H9 (cell line): ENCODE measurements at regions not wholly inside any gene's neighbourhood (a gene's known extent, or its start where the extent isn't known, plus 50 kb on each side); places are given as distances from the start of the nearest gene placed in this dataset.

Experiments used
- DNase-seq: peaks from one replicate; pipeline ENCODE4 v3.0.0-alpha.2; 2017
- H2AFZ ChIP-seq: one replicate; pipeline ENCODE4 v1.6.1; 2013; ENCODE audit warnings: mild to moderate bottlenecking, low read length, control low read depth, moderate library complexity
- H2AK5ac ChIP-seq: 2 replicates; pipeline ENCODE4 v1.6.1; 2013; ENCODE audit warnings: low read length, control low read depth, mixed read lengths; ENCODE audit not compliant: insufficient read length
- H2BK120ac ChIP-seq: one replicate; pipeline ENCODE4 v1.6.1; 2013; ENCODE audit warnings: low read depth, mild to moderate bottlenecking, low read length, control low read depth, inconsistent platforms; ENCODE audit not compliant: poor library complexity, severe bottlenecking
- H2BK12ac ChIP-seq: 2 replicates; pipeline ENCODE4 v1.6.1; 2013; ENCODE audit warnings: low read length, control low read depth, mixed read lengths, low read depth; ENCODE audit not compliant: insufficient read length
- H2BK15ac ChIP-seq: 2 replicates; pipeline ENCODE4 v1.6.1; 2013; ENCODE audit warnings: low read depth, low read length, control low read depth
- H2BK20ac ChIP-seq: one replicate; pipeline ENCODE4 v1.6.1; 2013; ENCODE audit warnings: low read depth, mild to moderate bottlenecking, low read length, control low read depth, inconsistent platforms; ENCODE audit not compliant: poor library complexity, severe bottlenecking
- H2BK5ac ChIP-seq: 2 replicates; pipeline ENCODE4 v1.6.1; 2013; ENCODE audit warnings: low read length, control low read depth, mixed read lengths; ENCODE audit not compliant: insufficient read length
- H3K14ac ChIP-seq: 2 replicates; pipeline ENCODE4 v1.6.1; 2013; ENCODE audit warnings: low read length, control low read depth; ENCODE audit not compliant: insufficient read depth
- H3K18ac ChIP-seq: 2 replicates; pipeline ENCODE4 v1.6.1; 2013; ENCODE audit warnings: low read depth, mild to moderate bottlenecking, mixed read lengths, low read length, control low read depth; ENCODE audit not compliant: insufficient read length
- H3K23ac ChIP-seq: 2 replicates; pipeline ENCODE4 v1.6.1; 2013; ENCODE audit warnings: low read length, control low read depth, mixed read lengths, low read depth; ENCODE audit not compliant: insufficient read length
- H3K23me2 ChIP-seq: 2 replicates; pipeline ENCODE4 v1.6.1; 2013; ENCODE audit warnings: low read depth, mild to moderate bottlenecking, mixed read lengths, low read length, control low read depth; ENCODE audit not compliant: insufficient read length, poor library complexity, severe bottlenecking
- H3K27ac ChIP-seq: 2 replicates; pipeline ENCODE4 v1.5.1; 2013; ENCODE audit warnings: low read length, control low read depth, mixed read lengths, low read depth; ENCODE audit not compliant: insufficient read length
- H3K27me3 ChIP-seq: 2 replicates; pipeline ENCODE4 v1.6.1; 2013; ENCODE audit warnings: low read length, control low read depth, inconsistent platforms; ENCODE audit not compliant: insufficient read depth
- H3K4ac ChIP-seq: 2 replicates; pipeline ENCODE4 v1.6.1; 2013; ENCODE audit warnings: low read depth, mild to moderate bottlenecking, control low read depth, inconsistent platforms, low read length, moderate library complexity
- H3K4me1 ChIP-seq: 2 replicates; pipeline ENCODE4 v1.6.1; 2013; ENCODE audit warnings: low read length, control low read depth, inconsistent platforms; ENCODE audit not compliant: insufficient read depth
- H3K4me2 ChIP-seq: 2 replicates; pipeline ENCODE4 v1.6.1; 2013; ENCODE audit warnings: low read length, control low read depth, mixed read lengths; ENCODE audit not compliant: insufficient read length, insufficient read depth
- H3K56ac ChIP-seq: 2 replicates; pipeline ENCODE4 v1.6.1; 2013; ENCODE audit warnings: low read depth, mild to moderate bottlenecking, mixed read lengths, low read length, control low read depth; ENCODE audit not compliant: insufficient read length
- H3K79me1 ChIP-seq: 2 replicates; pipeline ENCODE4 v1.6.1; 2013; ENCODE audit warnings: low read depth, mild to moderate bottlenecking, moderate library complexity, low read length, control low read depth, inconsistent platforms; ENCODE audit not compliant: insufficient read depth, poor library complexity, severe bottlenecking
- H3K79me2 ChIP-seq: 2 replicates; pipeline ENCODE4 v1.6.1; 2013; ENCODE audit warnings: low read length, control low read depth, inconsistent platforms; ENCODE audit not compliant: insufficient read depth
- H3K9ac ChIP-seq: 2 replicates; pipeline ENCODE4 v1.6.1; 2013; ENCODE audit warnings: low read length, control low read depth, mixed read lengths; ENCODE audit not compliant: insufficient read length; ENCODE audit errors: extremely low read depth
- H3K9me3 ChIP-seq: one replicate; pipeline ENCODE4 v1.6.1; 2013; ENCODE audit warnings: low read depth, low read length, inconsistent platforms; ENCODE audit not compliant: control insufficient read depth
- H3T11ph ChIP-seq: one replicate; pipeline ENCODE4 v1.6.1; 2013; ENCODE audit warnings: mild to moderate bottlenecking, low read length, control low read depth, inconsistent platforms
- H4K20me1 ChIP-seq: one replicate; pipeline ENCODE4 v1.6.1; 2013; ENCODE audit not compliant: control insufficient read depth, insufficient read length, insufficient read depth
- H4K5ac ChIP-seq: 2 replicates; pipeline ENCODE4 v1.6.1; 2013; ENCODE audit warnings: low read depth, mild to moderate bottlenecking, mixed read lengths, low read length, control low read depth; ENCODE audit not compliant: insufficient read length
- H4K8ac ChIP-seq: replicated peaks from 2 replicates; pipeline ENCODE4 v1.6.1; 2013; ENCODE audit warnings: low read length, control low read depth, mixed read lengths, low read depth; ENCODE audit not compliant: insufficient read length
- H4K91ac ChIP-seq: 2 replicates; pipeline ENCODE4 v1.6.1; 2013; ENCODE audit warnings: low read depth, mild to moderate bottlenecking, moderate library complexity, mixed read lengths, low read length, control low read depth; ENCODE audit not compliant: insufficient read length
- H3K27ac Mint-ChIP-seq, 3 experiments: 2 replicates in 2 of 3; 3 replicates in 1 of 3; pipeline ENCODE4 v1.8.0; 2020 to 2021; ENCODE audit warnings: mixed read lengths in 3 of 3, mild to moderate bottlenecking in 1 of 3, moderate library complexity in 1 of 3
- H3K27me3 Mint-ChIP-seq: 2 replicates; pipeline ENCODE4 v1.8.0; 2021; ENCODE audit warnings: low read depth, mild to moderate bottlenecking, moderate library complexity, mixed read lengths
- H3K36me3 Mint-ChIP-seq, 3 experiments: 2 replicates in 2 of 3; 3 replicates in 1 of 3; pipeline ENCODE4 v1.8.0; 2020 to 2021; ENCODE audit warnings: low read depth in 3 of 3, mixed read lengths in 3 of 3; ENCODE audit not compliant: insufficient read depth in 1 of 3
- H3K4me1 Mint-ChIP-seq, 2 experiments: 2 replicates each; pipeline ENCODE4 v1.8.0; 2020; ENCODE audit warnings: mixed read lengths in 2 of 2
- H3K4me3 Mint-ChIP-seq, 2 experiments: 2 replicates in 1 of 2; 3 replicates in 1 of 2; pipeline ENCODE4 v1.8.0; 2020 to 2021; ENCODE audit warnings: mild to moderate bottlenecking in 2 of 2, mixed read lengths in 2 of 2, moderate library complexity in 1 of 2
- H3K9me3 Mint-ChIP-seq, 2 experiments: 2 replicates in 1 of 2; 3 replicates in 1 of 2; pipeline ENCODE4 v1.8.0; 2020; ENCODE audit warnings: mild to moderate bottlenecking in 2 of 2, mixed read lengths in 2 of 2, moderate library complexity in 1 of 2
- CTCF ChIP-seq: fragments of 200-600 bp; sonication (generic); conservative IDR thresholded peaks from 3 replicates; pipeline ENCODE4 v1.8.0; 2021; ENCODE audit warnings: antibody characterized with exemption, mild to moderate bottlenecking
- WGBS: extraction: QIAGEN DNeasy Blood & Tissue Kit; methylation state at CpG from one replicate; pipeline ENCODE4 v1.1.7; 2013; ENCODE audit warnings: missing lambda C conversion rate, low lambda C conversion rate, mixed read lengths; ENCODE audit not compliant: insufficient read length; ENCODE audit errors: extremely low coverage; 5-methylcytosine and 5-hydroxymethylcytosine counted together

- H2BK12ac ChIP-seq: no peak overlapping the region
- WGBS: no CpG with 5 or more reads among the region's 11 CpGs
- H3T11ph ChIP-seq: no peak overlapping the region
- DNase-seq: no peak
- H4K91ac ChIP-seq: no peak overlapping the region
- H3K9ac ChIP-seq: no peak overlapping the region
- no peaks in the 10 kb centered on the region for H4K20me1 ChIP-seq
- no peaks in the 10 kb centered on the region for H3K9me3 ChIP-seq
- no peak overlapping the region for H4K8ac ChIP-seq
- no peak overlapping the region for H3K56ac ChIP-seq
- no peak overlapping the region for H2BK120ac ChIP-seq
- TF ChIP-seq CTCF: no peak
- no peak overlapping the region for H3K23ac ChIP-seq
- no peak overlapping the region for H3K14ac ChIP-seq
- H3K4ac ChIP-seq: no peak overlapping the region
- no peak overlapping the region for H2BK20ac ChIP-seq
- no peaks in the 10 kb centered on the region; the same call in 1 of the 2 replicates for H3K4me1 ChIP-seq
- H3K4me1 Mint-ChIP-seq: peaks cover 0 to 3% of the 10 kb centered on the region in 2 experiments; a peak in 2 of 4 replicates
- no peak overlapping the region for H4K5ac ChIP-seq
- no peak overlapping the region for H2AFZ ChIP-seq
- no peaks in the 10 kb centered on the region for H3K79me2 ChIP-seq
- no peak overlapping the region for H3K27ac ChIP-seq
- H3K9me3 Mint-ChIP-seq: peaks cover 0 to 49% of the 10 kb centered on the region in 2 experiments; a peak in 2 of 5 replicates
- no peaks in the 10 kb centered on the region; the same call in 1 of the 2 replicates for H3K27me3 Mint-ChIP-seq
- no peaks in the 10 kb centered on the region for H3K79me1 ChIP-seq
- H3K23me2 ChIP-seq: no peaks in the 10 kb centered on the region
- no peak overlapping the region for H3K27ac Mint-ChIP-seq
- no peak overlapping the region for H2BK5ac ChIP-seq
- no peak overlapping the region for H2BK15ac ChIP-seq
- H3K36me3 Mint-ChIP-seq: peaks cover 0 to 3% (median 0%) of the 10 kb centered on the region in 3 experiments; a peak in 2 of 7 replicates
- H3K4me2 ChIP-seq: no peak overlapping the region
- H3K27me3 ChIP-seq: no peaks in the 10 kb centered on the region
- H2AK5ac ChIP-seq: no peak overlapping the region
- H3K18ac ChIP-seq: no peak overlapping the region
- H3K4me3 Mint-ChIP-seq: no peak overlapping the region
These were observed 207.5 kb upstream of the FAM9B start for GRCh38 chrX:9241427-9241826.
